Uterus (tissue), 2 donors: ENCODE measurements at regions not wholly inside any gene's neighbourhood (a gene's known extent, or its start where the extent isn't known, plus 50 kb on each side); places are given as distances from the start of the nearest gene placed in this dataset.

Experiments used
- POLR2A ChIP-seq, 2 donors: fragments of 450-650 bp; IDR thresholded peaks; one replicate each; pipeline ENCODE4 v1.6.1; 2016; ENCODE audit warnings: antibody characterized with exemption in 2 of 2, mild to moderate bottlenecking in 1 of 2, moderate library complexity in 1 of 2
- TF ChIP-seq, protein P1 (sequence below), 4 experiments: fragments of 200-600 bp in 2 of 4; fragments of 450-650 bp in 2 of 4; sonication (generic) in 2 of 4; IDR thresholded peaks; one replicate each; pipeline ENCODE4 v1.5.1; 2016 to 2019; ENCODE audit warnings: antibody characterized with exemption in 4 of 4, mild to moderate bottlenecking in 2 of 4, moderate library complexity in 1 of 4

DNA sequence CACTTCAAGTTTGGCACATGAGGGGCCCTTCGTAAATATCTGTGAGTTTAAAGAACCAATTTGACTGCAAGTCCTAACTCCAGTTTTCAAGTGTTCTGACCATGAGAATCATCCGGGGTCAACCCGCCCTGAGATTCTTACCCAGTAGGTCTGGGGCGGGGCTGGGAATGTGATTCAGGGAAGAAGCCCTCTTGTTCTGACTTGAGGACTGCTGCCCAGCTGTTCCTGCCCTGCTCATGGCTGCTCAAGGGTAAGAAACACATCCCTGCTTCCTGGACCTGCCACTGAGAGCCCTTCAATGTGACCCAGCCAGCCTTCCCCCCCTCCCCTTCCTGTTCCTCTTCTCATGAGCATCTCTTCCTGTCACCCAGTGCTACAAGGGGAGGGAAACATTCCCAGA is 92.7 kb upstream of the PGRMC2 start:
- no peak for TF ChIP-seq POLR2A (IDR thresholded peaks at IDR 0.05)
- TF ChIP-seq, protein P1, sequence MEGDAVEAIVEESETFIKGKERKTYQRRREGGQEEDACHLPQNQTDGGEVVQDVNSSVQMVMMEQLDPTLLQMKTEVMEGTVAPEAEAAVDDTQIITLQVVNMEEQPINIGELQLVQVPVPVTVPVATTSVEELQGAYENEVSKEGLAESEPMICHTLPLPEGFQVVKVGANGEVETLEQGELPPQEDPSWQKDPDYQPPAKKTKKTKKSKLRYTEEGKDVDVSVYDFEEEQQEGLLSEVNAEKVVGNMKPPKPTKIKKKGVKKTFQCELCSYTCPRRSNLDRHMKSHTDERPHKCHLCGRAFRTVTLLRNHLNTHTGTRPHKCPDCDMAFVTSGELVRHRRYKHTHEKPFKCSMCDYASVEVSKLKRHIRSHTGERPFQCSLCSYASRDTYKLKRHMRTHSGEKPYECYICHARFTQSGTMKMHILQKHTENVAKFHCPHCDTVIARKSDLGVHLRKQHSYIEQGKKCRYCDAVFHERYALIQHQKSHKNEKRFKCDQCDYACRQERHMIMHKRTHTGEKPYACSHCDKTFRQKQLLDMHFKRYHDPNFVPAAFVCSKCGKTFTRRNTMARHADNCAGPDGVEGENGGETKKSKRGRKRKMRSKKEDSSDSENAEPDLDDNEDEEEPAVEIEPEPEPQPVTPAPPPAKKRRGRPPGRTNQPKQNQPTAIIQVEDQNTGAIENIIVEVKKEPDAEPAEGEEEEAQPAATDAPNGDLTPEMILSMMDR (IDR thresholded peaks at IDR 0.05): no peak
